Activated CD8-positive, alpha-beta memory T cell treated with anti-CD3 and anti-CD28 coated beads, Interleukin-2, amount 50 U/mL, for 24 hours (primary cell): ENCODE measurements at regions not wholly inside any gene's neighbourhood (a gene's known extent, or its start where the extent isn't known, plus 50 kb on each side); places are given as distances from the start of the nearest gene placed in this dataset.
"Not testable (repeated sequence)": the region's sequence is repeated elsewhere in the genome, so short reads cannot be mapped to it uniquely, and the experiment has no call there.

ENCODE experiments used
- DNase-seq: peaks from one replicate; pipeline ENCODE4 v3.0.0-alpha.2; 2020; ENCODE audit errors: extremely low read depth

DNA sequence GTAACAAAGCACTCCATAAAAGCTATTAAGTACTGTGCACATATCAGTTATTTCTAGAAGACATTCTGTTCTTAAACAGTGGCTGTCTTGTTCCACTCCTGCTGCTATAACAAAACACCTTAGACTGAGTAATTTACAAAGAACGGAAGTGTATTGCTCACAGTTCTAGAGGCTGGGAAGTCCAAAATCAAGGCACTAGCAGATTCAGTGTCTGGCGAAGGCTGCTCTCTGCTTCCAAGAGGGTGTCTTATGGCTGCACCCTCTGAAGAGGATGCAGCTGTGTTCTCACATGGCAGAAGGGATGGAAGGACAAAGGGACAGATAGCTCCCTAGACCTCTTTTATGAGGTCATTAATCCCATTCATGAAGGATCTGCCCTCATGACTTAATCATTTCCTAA is 424.2 kb upstream of the ZMIZ1 start:
- no peak for DNase-seq

DNA sequence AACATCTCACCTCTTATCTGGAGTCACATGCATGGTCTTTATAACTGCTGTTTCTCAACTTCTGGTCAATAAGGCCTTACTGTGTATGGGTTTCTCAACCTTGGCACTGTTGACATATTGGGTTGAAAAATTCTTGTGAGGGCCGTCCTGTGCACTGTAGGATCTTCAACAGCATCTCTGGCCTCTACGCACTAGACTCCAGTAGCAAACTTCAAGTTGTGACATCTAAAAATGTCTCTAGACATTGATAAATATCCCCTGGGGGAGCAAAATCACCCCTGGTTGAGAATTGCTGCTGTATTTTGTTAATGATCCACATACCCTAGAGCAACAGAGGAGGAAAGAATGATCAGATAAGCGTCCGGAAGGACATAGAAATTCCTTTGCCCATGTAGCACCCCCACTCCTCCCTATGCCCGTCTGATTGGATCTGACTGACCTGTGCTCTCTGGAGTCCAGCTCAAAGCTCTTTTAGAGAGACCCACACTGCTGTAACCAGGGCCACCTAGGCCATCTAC is 423.5 kb upstream of the ZMIZ1 start:
- no peak for DNase-seq

DNA sequence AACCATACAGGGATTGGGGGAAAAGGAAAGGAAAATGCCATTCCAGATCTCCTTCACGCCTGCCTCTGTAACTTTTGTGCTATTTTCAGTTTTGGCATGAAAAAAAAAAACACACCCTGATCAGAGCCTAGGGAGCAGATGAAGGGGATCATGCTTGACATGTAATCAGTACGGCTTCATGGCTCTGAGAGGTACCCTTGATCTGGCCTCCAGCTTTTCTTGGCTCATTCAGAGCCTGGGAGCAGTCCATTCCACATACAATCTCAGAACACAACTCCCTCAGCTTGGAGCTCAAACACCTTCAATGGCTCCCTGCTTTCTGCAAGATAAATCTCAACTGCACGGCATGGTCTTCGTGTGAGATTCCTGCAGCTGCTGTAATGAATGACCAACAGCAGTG is 422.8 kb upstream of the ZMIZ1 start:
- no peak for DNase-seq

DNA sequence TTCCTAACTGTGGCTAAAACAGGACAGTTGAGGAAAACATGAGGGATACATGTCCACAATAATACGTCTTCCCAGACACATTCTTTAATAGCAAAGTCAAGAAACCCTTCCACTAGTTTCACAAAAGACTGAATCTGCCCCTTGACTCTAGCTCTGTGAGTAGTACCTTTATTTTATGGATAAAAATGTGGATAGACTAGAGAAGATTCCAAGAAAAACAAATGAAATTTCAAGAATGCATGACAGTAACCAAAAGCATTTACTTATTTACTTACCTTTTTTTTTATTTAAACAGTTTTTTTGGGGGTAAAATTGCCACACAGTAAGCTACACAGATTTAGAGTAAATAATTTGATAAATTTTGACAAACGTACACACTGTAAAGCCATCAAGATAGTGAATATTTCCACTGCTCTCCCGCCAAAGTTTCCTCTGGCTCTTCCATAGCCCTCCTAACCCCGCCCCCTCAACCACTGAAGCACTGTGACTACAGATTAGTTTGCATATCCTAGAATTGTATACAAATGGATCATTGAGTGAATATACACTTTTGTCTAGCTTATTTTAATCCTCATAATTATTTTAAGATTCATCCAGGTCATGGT is 420.4 kb upstream of the ZMIZ1 start:
- no peak for DNase-seq

DNA sequence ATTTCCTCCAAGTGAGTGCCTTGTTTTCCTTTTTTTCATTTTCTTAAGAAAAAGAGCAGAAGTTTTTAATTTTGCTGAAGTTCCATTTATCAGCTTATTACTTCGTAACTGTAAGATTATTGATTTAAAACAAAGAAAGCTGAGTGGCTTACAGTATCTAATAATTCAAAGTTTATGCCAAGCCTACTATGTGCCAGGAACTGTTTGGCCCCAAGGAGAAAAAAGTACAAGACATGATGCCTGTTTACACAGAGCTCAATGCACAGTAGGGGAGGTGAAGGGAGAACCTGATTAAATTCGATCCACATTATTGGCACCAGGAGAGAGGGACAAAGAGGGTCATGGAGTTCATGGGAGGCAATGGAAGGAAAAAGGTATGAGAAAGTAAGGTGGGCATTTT is 419.3 kb upstream of the ZMIZ1 start:
- DNase-seq = no peak

DNA sequence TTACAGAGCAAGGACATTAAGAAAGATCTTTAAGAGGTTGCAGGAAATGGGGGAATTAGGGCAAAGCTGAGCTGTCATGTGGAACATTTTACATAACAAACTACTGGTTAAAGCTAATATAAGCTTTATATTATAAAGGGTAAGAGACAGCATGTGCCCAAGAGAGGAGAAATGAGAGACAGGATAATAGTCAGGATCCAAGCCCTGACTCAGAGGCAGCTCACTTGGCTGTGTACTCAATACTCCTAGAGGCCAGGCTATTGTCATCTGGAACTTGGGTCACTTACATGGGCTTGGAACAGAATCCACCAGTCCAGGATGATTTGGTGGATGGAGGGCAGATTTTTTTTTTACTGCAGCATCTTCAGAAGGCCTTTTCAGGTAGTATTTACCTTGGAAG is 418.6 kb upstream of the ZMIZ1 start:
- DNase-seq = no peak

DNA sequence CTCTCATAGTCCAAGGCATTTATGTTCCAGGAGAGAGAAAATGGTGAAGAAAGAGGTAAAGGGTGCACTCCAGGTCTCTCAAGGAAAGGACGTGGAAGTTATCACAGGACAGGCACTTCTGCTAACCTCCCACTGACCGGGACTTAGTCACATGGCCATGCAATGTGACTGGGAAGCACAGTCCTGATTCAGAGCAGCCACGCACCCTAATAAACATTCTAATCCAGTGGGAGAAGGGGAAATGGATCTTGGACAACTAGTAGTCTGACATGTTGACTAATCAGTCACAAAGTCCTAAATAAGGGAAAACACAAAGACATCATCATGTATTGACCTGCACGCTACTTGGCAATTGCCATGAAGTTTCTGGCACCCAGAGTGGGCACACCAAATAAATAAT is 417.5 kb upstream of the ZMIZ1 start:
- DNase-seq = no peak

DNA sequence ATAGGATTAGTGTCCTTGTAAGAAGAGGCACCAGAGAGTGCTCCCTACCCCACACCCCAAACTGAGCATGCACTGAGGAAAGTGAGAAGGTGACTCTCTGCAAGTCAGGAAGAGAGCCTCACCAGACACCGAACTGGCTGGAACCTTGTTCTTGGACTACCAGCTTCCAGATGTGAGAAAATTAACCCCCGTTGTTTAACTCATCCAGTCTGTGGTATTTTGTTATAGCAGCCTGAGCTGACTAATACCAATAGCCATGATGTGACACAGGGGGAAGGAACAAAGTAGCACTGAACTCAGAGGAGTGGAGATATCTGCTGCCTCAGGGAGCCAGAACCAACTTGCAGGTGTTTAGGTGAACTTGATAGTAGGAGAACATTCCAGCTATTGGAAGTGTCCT is 415.2 kb upstream of the ZMIZ1 start:
- no peak for DNase-seq

DNA sequence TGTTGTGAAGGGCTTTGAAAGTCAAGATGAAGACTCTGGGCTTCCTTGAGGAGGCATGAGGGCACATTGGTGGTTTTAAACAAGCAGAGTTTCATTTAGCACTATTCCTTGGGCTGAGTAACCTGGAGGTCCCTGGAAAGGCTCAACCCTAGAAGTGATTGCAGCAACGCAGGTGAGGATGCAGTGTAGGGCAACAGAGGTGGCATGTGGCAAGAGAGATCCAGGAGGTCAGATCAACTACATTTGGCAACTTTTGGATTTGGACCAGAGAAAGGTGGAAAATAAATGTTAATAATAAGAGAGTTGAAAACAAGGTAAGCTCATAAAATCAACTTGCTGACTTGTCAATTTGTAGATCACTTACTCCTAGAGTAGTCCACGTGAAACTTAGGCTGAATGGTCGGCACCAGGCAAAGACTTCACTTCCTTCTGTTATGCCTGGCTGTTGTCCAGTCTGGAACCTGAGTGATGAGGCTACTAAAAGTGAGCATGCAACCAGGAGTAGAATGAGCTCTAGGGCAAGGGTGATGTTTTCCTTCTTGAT is 414.6 kb upstream of the ZMIZ1 start:
- no peak for DNase-seq

- DNase-seq = no peak
Measured at GRCh38 chr10:78655979-78656378, 412.8 kb upstream of the ZMIZ1 start.

DNA sequence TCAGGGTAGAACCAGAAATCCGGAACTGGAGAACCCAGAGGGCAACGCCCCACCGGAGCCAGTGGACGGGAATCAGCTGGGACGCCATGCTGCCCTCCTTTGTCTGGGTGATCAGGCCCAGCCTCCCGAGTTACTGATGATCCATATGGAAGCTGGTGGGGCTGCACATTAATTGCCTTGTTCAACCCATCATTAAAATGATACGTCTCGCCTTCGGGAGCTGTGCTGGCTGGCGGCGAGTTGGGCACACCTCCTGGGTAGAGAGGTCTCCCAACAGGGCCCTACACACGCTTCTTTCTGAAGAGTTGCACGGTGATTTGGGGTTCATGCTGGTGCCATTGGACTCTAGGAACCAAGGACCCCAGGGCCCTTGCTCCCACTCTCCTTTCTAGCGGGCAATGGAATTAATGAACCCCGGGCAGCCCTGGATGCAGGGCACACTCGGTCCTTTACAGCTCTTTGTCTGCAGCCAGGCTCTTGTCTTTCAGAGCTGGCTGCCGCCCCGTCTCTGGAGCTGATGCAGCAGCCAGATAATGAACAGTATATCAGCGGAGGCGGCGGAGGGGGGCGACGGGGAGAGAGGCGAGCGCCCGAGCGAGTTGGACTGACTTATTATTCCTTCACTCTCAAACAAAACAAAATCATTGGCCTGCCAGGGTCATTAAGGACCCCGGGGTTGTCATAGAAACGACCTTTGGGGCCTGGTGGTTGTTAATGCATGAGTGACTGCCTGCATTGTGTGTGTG is 412.2 kb upstream of the ZMIZ1 start:
- no peak for DNase-seq

GRCh38 chr10:78657163-78657861 is 411.5 kb upstream of the ZMIZ1 start:
- peak; percentile 20 for DNase-seq

- DNase-seq = no peak
Measured at GRCh38 chr10:78657862-78658165, 411.0 kb upstream of the ZMIZ1 start.

- no peak for DNase-seq
Measured at GRCh38 chr10:78658645-78659597, 409.8 kb upstream of the ZMIZ1 start.

- DNase-seq = no peak
Measured at GRCh38 chr10:78659598-78659967, 409.2 kb upstream of the ZMIZ1 start.

- no peak for DNase-seq
Measured at GRCh38 chr10:78660446-78661106, 408.2 kb upstream of the ZMIZ1 start.

DNA sequence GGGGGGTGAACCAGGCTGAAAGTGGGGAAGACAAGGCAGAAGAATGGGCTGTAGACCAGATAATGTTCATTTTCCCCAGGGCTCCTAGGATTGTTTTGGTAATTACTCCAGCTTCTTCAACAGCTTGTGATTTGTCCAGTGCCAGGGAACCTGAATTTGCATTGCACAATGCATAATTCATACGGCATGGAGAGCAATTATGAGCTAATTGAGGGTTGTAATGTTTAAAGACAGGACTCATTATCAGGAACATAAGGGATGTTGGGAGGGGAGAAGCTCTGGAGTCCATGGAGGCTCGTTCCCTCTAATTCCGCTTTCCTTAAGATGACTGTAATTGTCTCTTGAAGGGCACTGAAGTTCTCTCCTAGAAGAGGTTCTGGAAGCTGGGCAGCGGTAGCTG is 405.0 kb upstream of the ZMIZ1 start:
- no peak for DNase-seq

- DNase-seq = no peak
Measured at GRCh38 chr10:78664929-78665553, 403.7 kb upstream of the ZMIZ1 start.

GRCh38 chr10:78672918-78673317 is 395.8 kb upstream of the ZMIZ1 start:
- DNase-seq = no peak

GRCh38 chr10:78681141-78681540 is 387.6 kb upstream of the ZMIZ1 start:
- not testable (repeated sequence) for DNase-seq

GRCh38 chr10:78681986-78682385 is 386.8 kb upstream of the ZMIZ1 start:
- DNase-seq = not testable (repeated sequence)
